Esophagus squamous epithelium (tissue), 5 donors: ENCODE measurements at regions not wholly inside any gene's neighbourhood (a gene's known extent, or its start where the extent isn't known, plus 50 kb on each side); places are given as distances from the start of the nearest gene placed in this dataset.

Source experiments
- DNase-seq: peaks from one replicate; lab custom pipeline; 2025; lab: John Stamatoyannopoulos, UW
- H3K27ac ChIP-seq, 4 donors: fragments of 200-600 bp; sonication (generic); one replicate each; pipeline ENCODE4 v1.5.1; 2016 to 2019; ENCODE audit warnings: mild to moderate bottlenecking in 1 of 4
- H3K27me3 ChIP-seq, 4 donors: fragments of 200-600 bp; sonication (generic); 1 replicate in 3 of 4; 2 replicates in 1 of 4; pipeline versions ENCODE4 v1.5.1 to v1.6.0; 2017 to 2021; ENCODE audit warnings: antibody characterized with exemption in 1 of 4
- H3K36me3 ChIP-seq, 3 donors: fragments of 200-600 bp; sonication (generic); one replicate each; pipeline ENCODE4 v1.5.1; 2016 to 2019
- H3K4me1 ChIP-seq, 3 donors: fragments of 200-600 bp; sonication (generic); one replicate each; pipeline ENCODE4 v1.5.1; 2017 to 2019
- H3K4me3 ChIP-seq, 4 donors: fragments of 200-600 bp; sonication (generic); 1 replicate in 3 of 4; 2 replicates in 1 of 4; pipeline ENCODE4 v1.5.1; 2016 to 2019; ENCODE audit warnings: mild to moderate bottlenecking in 2 of 4, moderate library complexity in 1 of 4
- H3K9me3 ChIP-seq, 3 donors: fragments of 200-600 bp; sonication (generic); one replicate each; pipeline ENCODE4 v1.5.1; 2016 to 2019
- POLR2A ChIP-seq, 4 donors: fragments of 450-650 bp; IDR thresholded peaks; one replicate each; pipeline ENCODE4 v1.6.1; 2017; ENCODE audit warnings: antibody characterized with exemption in 4 of 4, mild to moderate bottlenecking in 4 of 4, moderate library complexity in 3 of 4
- WGBS, 2 donors: methylation state at CpG; one replicate each; pipeline ENCODE4 v1.1.5; 2018; 5-methylcytosine and 5-hydroxymethylcytosine counted together
- intact Hi-C: fragments of 100-400 bp; cut with DNase I; formaldehyde crosslinking; loops from one replicate; pipeline ENCODE4 v1.15.0; 2022
- TF ChIP-seq, protein P1 (sequence below), 6 experiments: fragments of 450-650 bp in 4 of 6; fragments of 200-600 bp in 2 of 6; sonication (generic) in 2 of 6; IDR thresholded peaks; one replicate each; pipeline ENCODE4 v1.5.1; 2016 to 2019; ENCODE audit warnings: antibody characterized with exemption in 6 of 6, mild to moderate bottlenecking in 4 of 6, moderate library complexity in 4 of 6
- donor health status: DM: yes; HTN: yes; CAD: no.

DNA sequence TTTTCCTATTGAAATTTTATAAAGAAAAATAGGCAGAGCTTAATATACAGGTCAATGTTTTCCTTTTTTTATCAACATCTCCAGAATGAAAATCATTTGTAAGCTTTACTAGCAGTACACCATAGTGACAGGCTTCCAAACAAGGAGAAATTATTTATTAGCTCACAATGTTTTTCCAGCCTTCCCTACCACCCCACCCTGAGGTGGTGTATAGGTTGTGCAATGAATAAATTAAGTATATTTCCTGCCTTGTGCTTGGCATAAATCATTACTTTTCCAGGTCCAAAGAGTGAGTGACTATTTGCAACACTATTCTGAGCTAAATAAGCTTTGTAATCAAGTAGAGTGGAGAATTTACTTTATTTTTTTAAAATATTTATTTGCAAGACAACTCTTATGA is 876.2 kb upstream of the POU3F3 start:
- intact Hi-C loops = no loop called here
- H3K27ac ChIP-seq = no peak overlapping the region
- TF ChIP-seq POLR2A (IDR thresholded peaks at IDR 0.05) = no peak
- TF ChIP-seq, protein P1, sequence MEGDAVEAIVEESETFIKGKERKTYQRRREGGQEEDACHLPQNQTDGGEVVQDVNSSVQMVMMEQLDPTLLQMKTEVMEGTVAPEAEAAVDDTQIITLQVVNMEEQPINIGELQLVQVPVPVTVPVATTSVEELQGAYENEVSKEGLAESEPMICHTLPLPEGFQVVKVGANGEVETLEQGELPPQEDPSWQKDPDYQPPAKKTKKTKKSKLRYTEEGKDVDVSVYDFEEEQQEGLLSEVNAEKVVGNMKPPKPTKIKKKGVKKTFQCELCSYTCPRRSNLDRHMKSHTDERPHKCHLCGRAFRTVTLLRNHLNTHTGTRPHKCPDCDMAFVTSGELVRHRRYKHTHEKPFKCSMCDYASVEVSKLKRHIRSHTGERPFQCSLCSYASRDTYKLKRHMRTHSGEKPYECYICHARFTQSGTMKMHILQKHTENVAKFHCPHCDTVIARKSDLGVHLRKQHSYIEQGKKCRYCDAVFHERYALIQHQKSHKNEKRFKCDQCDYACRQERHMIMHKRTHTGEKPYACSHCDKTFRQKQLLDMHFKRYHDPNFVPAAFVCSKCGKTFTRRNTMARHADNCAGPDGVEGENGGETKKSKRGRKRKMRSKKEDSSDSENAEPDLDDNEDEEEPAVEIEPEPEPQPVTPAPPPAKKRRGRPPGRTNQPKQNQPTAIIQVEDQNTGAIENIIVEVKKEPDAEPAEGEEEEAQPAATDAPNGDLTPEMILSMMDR (IDR thresholded peaks at IDR 0.05) = no peak

DNA sequence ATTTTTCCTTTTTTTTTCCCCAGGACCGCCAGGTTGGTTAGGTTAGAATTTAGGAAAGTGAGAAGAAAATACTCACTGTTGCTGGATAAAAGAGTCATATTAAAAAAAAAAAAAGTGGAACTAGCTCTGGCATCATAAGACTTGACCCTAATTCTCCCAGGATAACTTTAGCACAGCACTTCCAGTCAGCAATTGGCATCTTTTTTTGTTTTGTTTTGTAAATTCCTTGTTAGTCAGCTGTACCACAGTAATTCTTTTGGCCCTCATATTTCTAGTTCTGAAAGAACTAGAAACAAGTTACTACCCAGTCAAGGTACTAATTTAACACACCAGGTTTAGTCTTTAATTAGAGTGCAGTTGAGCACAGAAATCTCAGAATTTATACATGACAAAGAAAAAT is 873.5 kb upstream of the POU3F3 start:
- 50 to 53% methylated on average over 1 of the region's 1 CpG for WGBS, 2 donors
- intact Hi-C loops = no loop called here
- no peak overlapping the region for H3K4me3 ChIP-seq

More for the DNA sequence above, 876.2 kb upstream of the POU3F3 start:
- H3K27me3 ChIP-seq = no peaks in the 10 kb centered on the region
- H3K36me3 ChIP-seq = no peaks in the 10 kb centered on the region
- DNase-seq = no peak
- H3K4me3 ChIP-seq = no peak overlapping the region
- H3K4me1 ChIP-seq = no peaks in the 10 kb centered on the region
- no peaks in the 10 kb centered on the region for H3K9me3 ChIP-seq

DNA sequence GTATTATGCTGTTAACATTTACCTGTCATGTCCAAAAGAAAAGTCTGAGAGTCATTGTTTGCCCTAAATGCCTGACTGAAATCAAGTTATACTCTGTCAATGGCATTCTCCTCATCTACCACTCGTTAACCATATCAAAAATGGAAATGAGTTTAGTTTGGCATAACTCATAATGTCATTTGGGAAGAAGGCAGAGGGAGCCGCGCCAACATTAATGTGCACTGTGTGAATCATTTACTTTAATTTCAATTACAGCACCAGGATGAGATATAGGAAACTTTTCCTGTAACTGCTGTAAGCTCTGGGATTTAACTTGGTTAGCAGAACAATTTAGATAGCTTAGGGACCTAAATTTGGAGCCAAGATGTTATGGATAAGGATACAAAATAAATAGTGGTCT is 871.2 kb upstream of the POU3F3 start:
- Histone ChIP-seq H3K9me3 (no peaks in the 10 kb centered on the region), H3K36me3 (no peaks in the 10 kb centered on the region), H3K27me3 (no peaks in the 10 kb centered on the region), H3K4me3 (no peak overlapping the region), H3K27ac (no peak overlapping the region), H3K4me1 (no peaks in the 10 kb centered on the region)
- intact Hi-C loops = no loop called here
- DNase-seq = no peak
- WGBS, 2 donors = 45 to 62% methylated on average over 3 of the region's 3 CpGs
- no peak for TF ChIP-seq POLR2A (IDR thresholded peaks at IDR 0.05)
- TF ChIP-seq, protein P1 (IDR thresholded peaks at IDR 0.05) = no peak

More for the DNA sequence above, 873.5 kb upstream of the POU3F3 start:
- TF ChIP-seq, protein P1 (IDR thresholded peaks at IDR 0.05) = no peak
- no peak for TF ChIP-seq POLR2A (IDR thresholded peaks at IDR 0.05)
- DNase-seq = no peak
- no peak overlapping the region for H3K27ac ChIP-seq
- no peaks in the 10 kb centered on the region for H3K27me3 ChIP-seq
- H3K9me3 ChIP-seq = no peaks in the 10 kb centered on the region
- no peaks in the 10 kb centered on the region for H3K4me1 ChIP-seq
- no peaks in the 10 kb centered on the region for H3K36me3 ChIP-seq

DNA sequence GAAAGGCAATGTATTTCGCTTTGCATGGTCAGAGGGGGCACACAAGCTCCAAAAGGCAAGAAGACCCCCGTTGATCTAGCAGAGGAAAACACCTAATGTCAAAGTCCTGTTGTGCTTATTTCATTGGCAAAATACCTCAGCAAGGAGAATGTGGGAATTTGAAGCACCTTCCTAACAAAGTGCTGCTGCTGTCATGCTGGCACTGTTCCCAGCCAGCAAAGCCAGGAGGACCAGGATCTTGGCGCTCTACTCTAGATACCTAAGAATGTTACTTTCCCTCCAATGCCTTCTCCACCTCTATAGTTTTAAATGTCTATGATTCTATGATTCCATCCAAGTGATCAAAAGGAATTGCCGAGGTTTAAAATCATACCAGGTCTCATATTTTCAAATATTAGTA is 867.9 kb upstream of the POU3F3 start:
- H3K36me3 ChIP-seq = no peaks in the 10 kb centered on the region
- TF ChIP-seq, protein P1 (IDR thresholded peaks at IDR 0.05) = no peak
- TF ChIP-seq POLR2A (IDR thresholded peaks at IDR 0.05) = no peak
- intact Hi-C loops = no loop called here
- 73 to 79% methylated on average over 4 of the region's 4 CpGs for WGBS, 2 donors
- H3K4me1 ChIP-seq = no peaks in the 10 kb centered on the region
- H3K27ac ChIP-seq = no peak overlapping the region
- H3K9me3 ChIP-seq = no peaks in the 10 kb centered on the region
- no peaks in the 10 kb centered on the region for H3K27me3 ChIP-seq
- no peak overlapping the region for H3K4me3 ChIP-seq
- DNase-seq = no peak

DNA sequence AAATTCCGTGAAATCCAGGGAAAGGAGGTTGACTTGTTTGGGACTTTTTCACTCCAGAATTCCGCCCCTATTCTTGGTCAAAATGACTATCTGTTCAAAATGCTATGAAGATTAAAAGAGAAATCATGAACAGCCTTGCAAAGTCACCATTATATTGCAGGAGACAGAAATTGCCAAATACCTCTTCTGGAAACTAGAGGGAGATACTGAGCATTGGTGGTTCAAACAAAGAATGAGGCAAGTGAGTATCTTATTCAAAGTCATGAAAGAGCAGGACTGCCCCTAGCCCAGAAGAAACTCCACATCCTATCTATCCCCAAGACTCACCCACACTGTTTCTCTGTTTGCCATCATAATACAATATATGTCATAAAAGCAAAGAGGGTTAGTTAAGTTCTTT is 862.3 kb upstream of the POU3F3 start:
- TF ChIP-seq POLR2A (IDR thresholded peaks at IDR 0.05) = no peak
- TF ChIP-seq, protein P1 (IDR thresholded peaks at IDR 0.05) = no peak
- no peaks in the 10 kb centered on the region for H3K36me3 ChIP-seq
- H3K4me3 ChIP-seq = no peak overlapping the region
- H3K27ac ChIP-seq = no peak overlapping the region
- WGBS, 2 donors = 65 to 68% methylated on average over 2 of the region's 2 CpGs
- no peak for DNase-seq
- no peaks in the 10 kb centered on the region for H3K4me1 ChIP-seq
- intact Hi-C loops = no loop called here
- no peaks in the 10 kb centered on the region for H3K9me3 ChIP-seq
- H3K27me3 ChIP-seq = no peaks in the 10 kb centered on the region
